CD4-positive, alpha-beta T cell (primary cell): ENCODE measurements at regions not wholly inside any gene's neighbourhood (a gene's known extent, or its start where the extent isn't known, plus 50 kb on each side); places are given as distances from the start of the nearest gene placed in this dataset.

Experiments
- ATAC-seq: fragments of 200-7000 bp; cut with Tn5 transposase; one replicate; pipeline ENCODE4 v1.10.0; 2022; ENCODE audit warnings: mild to moderate bottlenecking; ENCODE audit not compliant: poor library complexity
- CTCF ChIA-PET: fragments of 350-600 bp; sonication (Branson Sonifier 250); formaldehyde crosslinking; loops from one replicate; lab custom pipeline; 2021; ENCODE audit warnings: antibody characterized with exemption, inconsistent platforms; lab: Charles Lee
- POLR2A ChIA-PET: fragments of 350-600 bp; sonication (Branson Sonifier 250); formaldehyde crosslinking; loops from one replicate; lab custom pipeline; 2021; ENCODE audit warnings: antibody characterized with exemption, inconsistent platforms; lab: Charles Lee
- DNase-seq, 14 experiments: peaks; one replicate each; pipeline ENCODE4 v3.0.0-alpha.2; 2013 to 2020; ENCODE audit warnings: mixed read lengths in 2 of 14
- H3K27ac ChIP-seq, 2 donors: one replicate each; pipeline versions ENCODE4 v1.5.1 to v1.7.0; 2013; ENCODE audit warnings: low read length in 2 of 2, low read depth in 1 of 2, mild to moderate bottlenecking in 1 of 2
- H3K27me3 ChIP-seq, 2 experiments: 1 replicate in 1 of 2; 2 replicates in 1 of 2; pipeline versions ENCODE4 v1.6.1 to v1.7.0; 2013; ENCODE audit warnings: low read length in 2 of 2, control low read depth in 1 of 2, mild to moderate bottlenecking in 1 of 2, moderate library complexity in 1 of 2; ENCODE audit not compliant: insufficient read depth in 2 of 2, control insufficient read depth in 1 of 2
- H3K36me3 ChIP-seq: one replicate; pipeline ENCODE4 v1.6.1; 2013; ENCODE audit warnings: low read length, control low read depth; ENCODE audit not compliant: insufficient read depth
- H3K4me1 ChIP-seq: one replicate; pipeline ENCODE4 v1.6.1; 2013; ENCODE audit warnings: low read length, control low read depth; ENCODE audit not compliant: insufficient read depth
- H3K4me3 ChIP-seq: one replicate; pipeline ENCODE4 v1.5.1; 2013; ENCODE audit warnings: mild to moderate bottlenecking, low read length, moderate library complexity
- H3K9me3 ChIP-seq, 2 experiments: 1 replicate in 1 of 2; 2 replicates in 1 of 2; pipeline versions ENCODE4 v1.6.1 to v1.7.0; 2013; ENCODE audit warnings: low read length in 2 of 2, mild to moderate bottlenecking in 2 of 2, control low read depth in 1 of 2, moderate library complexity in 1 of 2; ENCODE audit not compliant: control insufficient read depth in 1 of 2, insufficient read depth in 1 of 2
- H3K27ac Mint-ChIP-seq: one replicate; pipeline ENCODE4 v1.8.0; 2020; ENCODE audit warnings: mixed read lengths
- H3K27me3 Mint-ChIP-seq: one replicate; pipeline ENCODE4 v1.8.0; 2021; ENCODE audit warnings: mixed read lengths
- H3K36me3 Mint-ChIP-seq: one replicate; pipeline ENCODE4 v1.8.0; 2021; ENCODE audit warnings: low read depth, mixed read lengths
- H3K4me1 Mint-ChIP-seq: one replicate; pipeline ENCODE4 v1.8.0; 2021; ENCODE audit warnings: low read depth, mixed read lengths
- H3K4me3 Mint-ChIP-seq: one replicate; pipeline ENCODE4 v1.8.0; 2020; ENCODE audit warnings: mild to moderate bottlenecking, mixed read lengths
- H3K9me3 Mint-ChIP-seq: one replicate; pipeline ENCODE4 v1.8.0; 2020; ENCODE audit warnings: mixed read lengths
- intact Hi-C, 2 experiments: fragments of 100-400 bp; cut with DNase I in 1 of 2; cut with micrococcal nuclease in 1 of 2; formaldehyde crosslinking; loops; one replicate each; pipeline versions ENCODE4 v1.15.1 to v1.9.0; 2023 to 2025; cut with DNase I, micrococcal nuclease
- TF ChIP-seq, protein P1 (sequence below): fragments of 200-600 bp; IDR thresholded peaks from one replicate; pipeline ENCODE4 v1.8.0; 2022; ENCODE audit warnings: antibody characterized with exemption, mild to moderate bottlenecking

DNA sequence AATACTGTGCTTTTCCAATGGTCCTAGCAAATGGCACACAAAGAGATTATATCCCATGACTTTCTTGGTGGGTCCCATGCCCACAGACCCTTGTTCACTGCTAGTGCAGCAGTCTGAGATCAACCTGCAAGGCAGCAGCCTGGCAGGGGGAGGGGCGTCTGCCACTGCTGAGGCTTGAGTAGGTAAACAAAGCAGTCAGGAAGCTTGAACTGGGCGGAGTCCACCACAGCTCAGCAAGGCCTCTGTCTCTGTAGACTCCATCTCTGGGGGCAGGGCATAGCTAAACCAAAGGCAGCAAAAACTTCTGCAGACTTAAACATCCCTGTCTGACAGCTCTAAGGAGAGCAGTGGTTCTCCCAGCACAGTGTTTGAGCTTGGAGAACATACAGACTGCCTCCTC lies 82.9 kb downstream of the ZNF737 start:
- Mint-ChIP-seq H3K27me3 (no peaks in the 10 kb centered on the region), H3K27ac (peak overlapping the region; percentile 45), H3K36me3 (peaks cover 68% of the 10 kb centered on the region), H3K9me3 (peaks cover 41% of the 10 kb centered on the region), H3K4me3 (no peak overlapping the region), H3K4me1 (peaks cover 18% of the 10 kb centered on the region)
- TF ChIP-seq, protein P1, sequence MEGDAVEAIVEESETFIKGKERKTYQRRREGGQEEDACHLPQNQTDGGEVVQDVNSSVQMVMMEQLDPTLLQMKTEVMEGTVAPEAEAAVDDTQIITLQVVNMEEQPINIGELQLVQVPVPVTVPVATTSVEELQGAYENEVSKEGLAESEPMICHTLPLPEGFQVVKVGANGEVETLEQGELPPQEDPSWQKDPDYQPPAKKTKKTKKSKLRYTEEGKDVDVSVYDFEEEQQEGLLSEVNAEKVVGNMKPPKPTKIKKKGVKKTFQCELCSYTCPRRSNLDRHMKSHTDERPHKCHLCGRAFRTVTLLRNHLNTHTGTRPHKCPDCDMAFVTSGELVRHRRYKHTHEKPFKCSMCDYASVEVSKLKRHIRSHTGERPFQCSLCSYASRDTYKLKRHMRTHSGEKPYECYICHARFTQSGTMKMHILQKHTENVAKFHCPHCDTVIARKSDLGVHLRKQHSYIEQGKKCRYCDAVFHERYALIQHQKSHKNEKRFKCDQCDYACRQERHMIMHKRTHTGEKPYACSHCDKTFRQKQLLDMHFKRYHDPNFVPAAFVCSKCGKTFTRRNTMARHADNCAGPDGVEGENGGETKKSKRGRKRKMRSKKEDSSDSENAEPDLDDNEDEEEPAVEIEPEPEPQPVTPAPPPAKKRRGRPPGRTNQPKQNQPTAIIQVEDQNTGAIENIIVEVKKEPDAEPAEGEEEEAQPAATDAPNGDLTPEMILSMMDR = no peak
- ChIA-PET CTCF (no interaction called here), POLR2A (interaction anchor here (1.1 kb wide), 2 partner anchors 59 to 82 kb away, joined by 3 read pairs; partner anchors contain the start of gene ZNF737)
- Histone ChIP-seq H3K27ac (no peak overlapping the region), H3K27me3 (no peaks in the 10 kb centered on the region), H3K4me1 (peaks cover 10% of the 10 kb centered on the region), H3K4me3 (no peak overlapping the region), H3K36me3 (no peaks in the 10 kb centered on the region), H3K9me3 (peaks cover 10 to 27% of the 10 kb centered on the region in 2 experiments)
- intact Hi-C loops = no loop called here
- ATAC-seq (peak; percentile 41), DNase-seq (peak in 12 of 14 experiments; percentile 9 to 59 (median 31))

DNA sequence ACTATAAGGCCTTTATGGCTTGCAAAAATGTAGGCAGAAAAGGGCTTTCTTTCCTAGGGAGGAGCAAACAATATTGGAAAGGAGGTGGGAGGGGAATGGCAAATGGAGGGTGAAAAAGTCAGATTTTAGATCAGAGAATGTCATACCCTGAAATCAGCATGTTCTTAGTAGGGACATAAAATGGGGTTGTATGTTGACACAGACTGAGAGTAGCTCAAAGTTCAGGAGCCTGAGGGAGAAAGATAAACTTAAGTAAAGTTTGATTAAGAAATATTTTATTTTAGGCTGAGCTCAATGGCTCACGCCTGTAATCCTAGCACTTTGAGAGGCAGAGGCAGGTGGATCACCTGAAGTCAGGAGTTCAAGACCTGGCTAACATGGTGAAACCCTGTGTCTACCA lies 83.8 kb downstream of the ZNF737 start:
- H3K4me1 Mint-ChIP-seq = peaks cover 18% of the 10 kb centered on the region
- no peak overlapping the region for H3K27ac ChIP-seq
- no peak overlapping the region for H3K4me3 ChIP-seq
- intact Hi-C loops = no loop called here
- H3K36me3 Mint-ChIP-seq = peaks cover 63% of the 10 kb centered on the region
- peaks cover 10% of the 10 kb centered on the region for H3K4me1 ChIP-seq
- H3K9me3 ChIP-seq = peaks cover 8 to 27% of the 10 kb centered on the region in 2 experiments
- POLR2A ChIA-PET = no interaction called here
- CTCF ChIA-PET = no interaction called here
- H3K27me3 ChIP-seq = no peaks in the 10 kb centered on the region
- no peak overlapping the region for H3K4me3 Mint-ChIP-seq
- no peaks in the 10 kb centered on the region for H3K27me3 Mint-ChIP-seq
- DNase-seq (no peak), ATAC-seq (no peak)
- no peak overlapping the region for H3K27ac Mint-ChIP-seq
- TF ChIP-seq, protein P1 = no peak
- H3K9me3 Mint-ChIP-seq = peaks cover 36% of the 10 kb centered on the region
- H3K36me3 ChIP-seq = no peaks in the 10 kb centered on the region

DNA sequence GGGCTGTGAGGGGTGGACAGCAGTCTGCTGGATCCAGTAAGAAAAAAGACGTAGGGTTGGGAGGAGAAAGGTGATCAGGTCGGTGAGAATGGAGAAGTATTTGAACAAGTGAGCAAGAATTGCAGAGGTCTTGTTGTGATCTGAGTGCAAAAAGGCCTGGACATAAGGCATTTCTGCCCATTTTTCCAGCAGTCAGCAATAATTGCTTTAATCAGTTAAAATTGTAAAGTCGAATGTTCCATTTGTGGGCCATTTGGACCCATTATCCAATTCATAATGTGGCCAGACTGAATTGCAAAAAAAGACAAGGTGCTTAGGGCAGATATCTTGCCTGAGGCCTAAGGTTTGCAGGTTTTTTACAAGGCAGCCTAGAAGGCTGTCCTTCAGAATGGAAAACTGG lies 86.1 kb downstream of the ZNF737 start:
- Mint-ChIP-seq H3K4me1 (peaks cover 18% of the 10 kb centered on the region), H3K4me3 (no peak overlapping the region), H3K9me3 (peaks cover 32% of the 10 kb centered on the region), H3K27me3 (no peaks in the 10 kb centered on the region), H3K36me3 (peaks cover 58% of the 10 kb centered on the region), H3K27ac (no peak overlapping the region)
- POLR2A ChIA-PET = no interaction called here
- Histone ChIP-seq H3K9me3 (peaks cover 7 to 27% of the 10 kb centered on the region in 2 experiments), H3K27ac (no peak overlapping the region), H3K4me3 (no peak overlapping the region), H3K4me1 (peaks cover 10% of the 10 kb centered on the region), H3K27me3 (no peaks in the 10 kb centered on the region), H3K36me3 (no peaks in the 10 kb centered on the region)
- CTCF ChIA-PET = no interaction called here
- intact Hi-C loops = no loop called here
- ATAC-seq (no peak), DNase-seq (no peak)
- TF ChIP-seq, protein P1 = no peak
